HG02759 (cell line): ENCODE measurements at regions not wholly inside any gene's neighbourhood (a gene's known extent, or its start where the extent isn't known, plus 50 kb on each side); places are given as distances from the start of the nearest gene placed in this dataset.
A peak's percentile ranks its signal among the peaks of the same experiment; 100 is the strongest.
"Not testable (repeated sequence)": the region's sequence is repeated elsewhere in the genome, so short reads cannot be mapped to it uniquely, and the experiment has no call there.

ENCODE experiments used
- ATAC-seq: cut with Tn5 transposase; IDR thresholded peaks from one replicate; pipeline ENCODE4 v1.9.1; 2021; ENCODE audit warnings: mild to moderate bottlenecking, moderate library complexity; ENCODE audit not compliant: unreplicated experiment

DNA sequence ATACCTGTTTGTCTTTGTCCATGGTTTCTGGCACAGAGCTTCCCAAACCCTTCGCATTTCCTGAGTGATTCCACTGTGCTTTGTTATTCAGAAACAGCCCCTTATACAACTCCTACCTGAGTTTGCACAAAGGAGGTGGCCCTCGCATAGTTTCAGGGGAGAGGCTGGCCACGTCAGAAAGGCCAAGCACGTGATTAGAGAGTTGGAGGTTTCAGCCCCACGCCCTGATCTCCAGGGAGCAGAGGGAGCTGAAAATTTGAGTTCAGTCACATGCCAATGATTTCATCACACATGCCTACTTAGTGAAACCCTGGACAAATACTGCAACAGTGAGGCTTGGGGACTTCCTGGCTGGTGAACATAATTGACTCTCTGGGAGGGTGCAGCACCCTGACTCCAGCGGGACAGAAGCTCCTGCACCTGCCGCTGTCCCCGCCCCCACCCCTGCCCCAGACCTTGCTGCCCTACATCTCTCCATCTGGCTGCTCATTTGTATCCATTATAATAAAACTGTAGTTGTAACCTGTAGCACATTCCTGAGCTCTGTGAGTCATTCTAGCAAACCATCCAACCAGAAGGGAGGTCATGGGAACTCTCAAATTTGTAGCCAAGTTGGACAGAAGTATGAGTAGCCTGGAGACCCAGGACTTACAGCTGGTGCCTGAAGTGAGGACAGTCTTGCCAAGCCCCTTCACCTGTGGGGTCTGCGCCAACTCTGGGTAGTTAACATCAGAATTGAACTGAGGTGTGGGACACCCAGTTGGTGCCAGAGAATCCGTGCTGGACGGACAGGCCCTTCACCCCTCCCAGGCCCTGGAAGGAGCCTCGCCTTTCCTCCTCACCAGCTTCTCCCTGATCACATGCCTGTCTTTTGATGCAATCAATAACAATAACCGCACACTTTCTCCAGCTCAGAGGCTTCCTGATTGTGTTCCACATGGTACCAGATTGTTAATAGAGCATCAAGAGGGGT, 224.3 kb downstream of the ANAPC1 start:
- no peak for ATAC-seq

DNA sequence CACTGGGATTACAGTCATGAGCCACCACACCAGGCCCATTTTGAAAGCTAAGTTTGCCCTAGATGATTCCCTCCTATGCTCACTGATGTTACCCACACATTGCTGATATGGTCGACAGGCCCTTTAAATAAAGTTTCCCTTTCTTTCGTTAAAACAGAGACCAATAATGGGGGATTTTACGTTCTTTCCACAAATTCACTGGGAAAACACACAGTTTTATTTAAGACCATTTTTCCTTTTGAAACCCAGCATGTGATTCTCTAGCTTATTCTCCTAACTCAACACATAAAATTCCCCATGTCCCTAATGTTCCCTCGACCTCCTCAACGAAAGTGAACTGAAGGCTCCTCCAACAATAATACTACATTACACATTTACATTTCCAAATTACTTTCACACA, 223.2 kb downstream of the ANAPC1 start:
- no peak for ATAC-seq

DNA sequence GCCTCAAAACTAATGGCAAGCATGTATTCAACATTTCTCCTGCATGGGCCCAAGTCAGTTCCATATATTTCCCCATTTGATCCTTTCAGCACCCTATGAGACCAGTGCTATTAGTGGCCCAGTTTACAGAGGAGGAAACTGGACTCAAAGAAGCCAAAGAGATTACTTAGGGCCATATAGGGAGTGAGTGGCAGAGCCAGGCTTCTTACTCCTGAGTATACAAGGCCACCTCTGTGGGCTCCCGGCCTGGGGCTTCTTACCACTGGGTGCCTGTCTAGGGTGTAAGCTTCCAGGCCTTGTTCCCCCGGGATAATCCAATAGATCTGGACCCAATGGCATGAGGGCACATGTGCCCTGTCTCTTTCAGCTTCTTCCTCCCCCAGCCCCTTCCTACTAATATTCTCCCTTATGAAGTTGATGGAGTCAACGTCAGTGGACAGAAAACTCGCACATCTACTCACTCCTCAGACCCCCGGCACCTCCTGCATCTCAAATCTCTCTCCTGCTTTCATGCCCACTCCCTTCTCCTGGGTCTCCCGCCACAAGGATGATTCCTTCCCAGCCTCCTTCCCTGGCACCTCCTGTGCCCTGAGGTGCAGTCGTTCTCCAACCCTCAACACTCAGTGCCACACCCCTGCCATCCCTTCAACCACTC, 222.6 kb downstream of the ANAPC1 start:
- ATAC-seq = no peak

DNA sequence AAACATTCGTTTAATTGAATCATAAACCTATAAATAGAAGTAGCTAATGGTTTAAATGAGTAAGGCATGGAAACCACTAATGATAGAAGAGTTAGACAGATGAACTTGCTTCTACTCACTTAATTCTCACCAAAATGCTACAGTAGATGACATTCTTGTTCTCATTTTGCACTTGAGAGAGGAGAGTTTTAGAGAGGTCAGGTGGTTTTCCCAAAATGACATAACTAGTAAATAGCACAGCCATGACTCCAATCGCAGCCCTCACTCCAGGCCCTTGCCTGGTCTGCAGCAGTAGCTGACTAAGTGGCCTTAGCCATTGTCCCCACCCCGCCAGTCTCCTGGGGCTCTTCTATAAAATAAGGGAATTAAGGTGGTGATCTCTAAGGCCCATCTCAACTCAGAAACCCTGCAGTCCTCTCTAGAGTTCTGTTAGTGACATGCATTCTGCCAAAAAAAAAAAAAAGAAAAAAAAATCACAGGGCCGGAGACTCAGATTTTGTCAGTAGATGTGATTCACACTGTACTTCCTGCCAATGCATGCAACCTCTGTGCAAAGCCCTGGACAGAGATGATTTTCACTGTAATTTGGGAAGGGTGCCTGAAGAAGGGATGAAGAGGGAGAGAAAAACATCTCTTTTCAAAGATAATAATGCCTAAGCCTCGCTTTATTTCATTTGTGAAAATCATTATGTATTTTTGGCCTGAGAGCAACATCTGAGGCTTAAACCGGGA, 221.8 kb downstream of the ANAPC1 start:
- ATAC-seq = no peak

DNA sequence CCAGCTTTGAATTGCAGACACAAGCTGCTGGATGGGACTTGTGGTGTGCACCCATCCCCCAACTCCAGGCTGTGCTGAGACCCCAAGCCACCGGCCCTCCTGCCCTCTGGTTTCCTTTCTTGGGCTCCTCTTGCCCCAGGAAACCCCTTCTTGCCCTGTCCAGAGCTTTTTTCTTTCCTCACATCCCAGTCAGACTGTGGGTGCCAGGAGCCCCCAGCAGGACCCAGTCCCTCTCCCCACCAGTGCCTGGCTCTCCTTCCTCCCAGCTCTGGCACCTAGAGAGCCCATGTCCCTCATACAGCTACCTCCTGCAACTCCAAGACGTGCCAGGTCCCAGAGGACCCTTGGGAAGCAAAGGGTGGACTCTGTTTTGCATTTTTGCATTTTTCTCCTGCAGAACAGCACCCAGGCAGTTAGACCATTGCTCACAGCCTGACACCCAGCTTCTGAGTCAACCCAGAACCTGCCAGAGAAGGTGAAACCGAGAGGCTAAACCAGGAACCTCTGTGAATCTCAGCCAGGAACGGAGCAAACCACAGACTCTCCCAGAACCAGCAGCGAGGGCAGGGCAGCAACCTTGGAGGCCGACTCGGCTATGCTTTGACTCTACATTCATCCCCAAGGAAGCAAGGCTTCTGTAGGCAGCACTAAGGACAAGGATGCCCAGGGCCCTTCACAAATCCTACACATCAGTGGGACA, 221.1 kb downstream of the ANAPC1 start:
- ATAC-seq = peak; percentile 79

DNA sequence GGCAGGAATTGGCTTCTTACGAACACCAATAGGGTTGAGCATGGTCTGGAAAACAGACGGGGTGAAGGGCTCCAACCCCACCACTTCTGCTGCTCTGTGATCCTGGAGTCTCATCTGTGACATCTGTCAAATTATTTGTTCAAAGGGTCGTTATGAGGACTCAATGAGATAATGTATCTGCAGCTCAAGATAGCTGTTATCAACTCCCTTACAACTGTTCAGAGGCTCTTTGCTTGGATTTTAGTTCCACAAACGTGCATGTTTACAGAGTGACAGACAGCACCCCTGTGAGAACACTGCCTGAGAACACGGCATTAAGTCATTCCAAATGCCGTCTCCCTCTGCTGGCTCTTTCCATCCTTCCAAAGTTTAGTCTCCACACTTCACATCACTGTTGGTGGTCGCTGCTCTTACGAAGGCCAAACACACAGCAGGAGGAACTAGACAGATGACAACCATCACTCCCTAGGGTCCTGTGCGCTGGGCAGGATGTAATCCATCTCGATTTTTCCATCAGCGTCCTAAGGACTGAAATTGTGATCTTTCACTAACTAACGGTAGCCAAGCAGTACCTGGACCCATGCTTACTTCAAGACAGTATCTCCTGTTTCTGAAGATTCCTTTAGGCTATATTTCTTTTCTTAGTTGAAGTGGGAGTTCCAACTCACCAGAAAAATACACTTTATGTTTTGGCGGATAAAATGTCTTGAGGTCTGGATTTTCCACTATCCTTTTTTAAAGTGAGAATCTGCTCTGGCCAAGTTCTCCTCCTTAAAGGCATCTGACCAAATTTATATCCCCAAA, 220.3 kb downstream of the ANAPC1 start:
- ATAC-seq = no peak

DNA sequence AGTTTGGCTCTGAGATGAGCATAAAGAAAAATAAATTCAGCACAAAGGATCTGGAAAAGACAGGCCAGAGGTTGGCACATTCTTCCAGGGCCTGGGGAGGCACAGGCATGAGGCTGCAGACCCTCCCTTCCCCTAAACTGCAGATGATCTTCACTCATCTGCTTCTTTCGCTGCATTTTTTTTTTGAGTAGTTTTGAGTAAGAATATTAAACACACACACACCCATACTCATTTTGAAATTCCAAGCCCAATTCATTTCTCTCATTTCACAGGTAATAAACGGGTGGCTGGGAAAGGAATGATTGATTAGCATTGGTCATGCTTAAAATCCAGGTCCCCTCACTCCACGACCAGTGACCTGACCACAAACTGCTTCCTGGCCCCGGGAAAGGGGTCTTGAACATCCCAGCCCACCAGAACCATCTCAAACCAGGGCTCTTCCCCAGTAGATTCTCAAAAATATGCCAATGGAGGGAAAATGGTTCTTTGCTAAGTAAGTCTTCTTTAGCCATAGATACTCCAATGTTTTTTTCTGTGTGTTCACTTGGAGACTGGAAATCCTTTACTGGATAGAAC, 219.6 kb downstream of the ANAPC1 start:
- no peak for ATAC-seq

DNA sequence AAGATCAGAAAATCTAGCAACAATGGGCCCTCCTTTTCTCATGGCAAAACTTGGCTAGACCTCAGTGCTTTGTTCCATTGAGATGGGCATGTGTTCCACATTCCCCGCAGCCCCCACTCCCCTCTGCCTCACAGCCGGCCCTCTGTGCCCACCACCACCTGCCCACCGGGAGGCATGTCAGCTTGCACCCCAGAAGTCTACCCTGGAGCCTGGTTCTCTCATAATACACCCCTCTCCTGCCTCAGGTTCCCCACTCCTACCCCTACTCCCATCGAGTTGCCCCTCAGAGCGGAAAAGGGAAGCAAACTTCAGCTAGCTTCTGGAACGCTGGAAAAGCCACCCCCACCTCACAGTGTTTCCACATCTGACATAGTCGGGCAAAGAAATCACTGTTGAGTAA, 219.0 kb downstream of the ANAPC1 start:
- no peak for ATAC-seq

DNA sequence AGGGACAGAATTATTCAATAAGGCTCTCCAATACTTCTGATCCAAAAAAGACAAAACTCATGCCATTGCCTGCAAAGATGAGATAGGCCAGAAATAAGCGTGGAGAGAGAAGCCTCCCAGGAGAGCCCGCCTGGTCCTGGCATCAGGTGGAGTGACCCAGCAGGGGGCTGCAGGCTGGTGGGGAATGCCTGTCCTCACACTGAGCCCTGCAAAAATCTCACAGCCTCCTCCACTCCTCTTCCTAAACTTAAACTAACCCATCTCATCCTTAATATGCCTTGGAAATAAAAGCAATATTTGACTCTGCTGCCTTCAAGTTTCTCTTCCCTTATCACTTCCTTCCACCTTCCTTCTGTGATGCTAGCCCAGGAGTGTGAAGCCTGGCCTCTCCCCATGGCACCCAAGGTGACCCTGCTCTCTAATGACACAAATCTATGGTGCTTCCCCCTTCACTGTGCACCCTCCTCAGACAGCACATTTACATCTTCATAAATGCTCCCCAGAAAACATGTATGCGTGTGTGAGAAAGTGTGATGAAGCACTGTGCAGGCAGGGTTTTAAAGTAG, 218.4 kb downstream of the ANAPC1 start:
- no peak for ATAC-seq

DNA sequence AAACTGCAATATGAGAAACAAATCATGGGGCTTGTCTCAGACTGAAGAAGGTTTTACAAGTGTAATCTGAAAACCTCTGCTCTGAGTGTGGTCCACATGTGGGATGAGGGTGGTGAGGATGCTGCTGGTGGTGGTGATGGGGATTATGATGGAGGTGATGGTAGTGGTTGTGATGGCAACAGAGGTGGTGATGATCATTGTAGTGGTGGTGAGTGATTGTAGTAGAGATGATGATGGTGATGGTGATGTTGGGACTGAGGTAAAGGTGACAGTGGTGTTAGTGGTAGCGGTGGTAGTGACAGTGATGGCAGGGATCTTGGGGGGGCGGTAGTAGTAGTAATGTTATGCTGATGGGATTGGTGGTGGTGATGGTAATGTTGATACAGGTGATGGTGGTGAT, 217.8 kb downstream of the ANAPC1 start:
- ATAC-seq = no peak

DNA sequence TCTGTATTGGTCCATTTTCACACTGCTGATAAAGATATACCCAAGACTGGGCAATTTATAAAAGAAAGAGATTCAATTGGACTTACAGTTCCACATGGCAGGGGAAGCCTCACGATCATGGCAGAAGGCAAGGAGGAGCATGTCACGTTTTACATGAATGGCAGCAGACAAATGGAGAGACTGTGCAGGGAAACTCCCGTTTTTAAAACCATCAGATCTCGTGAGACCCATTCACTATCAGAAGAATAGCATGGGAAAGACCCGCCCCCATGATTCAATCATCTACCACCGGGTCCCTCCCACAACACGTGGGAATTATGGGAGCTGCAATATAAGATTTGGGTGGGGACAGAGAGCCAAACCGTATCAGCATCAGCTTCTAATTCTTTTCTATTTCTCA, 217.0 kb downstream of the ANAPC1 start:
- ATAC-seq = no peak

DNA sequence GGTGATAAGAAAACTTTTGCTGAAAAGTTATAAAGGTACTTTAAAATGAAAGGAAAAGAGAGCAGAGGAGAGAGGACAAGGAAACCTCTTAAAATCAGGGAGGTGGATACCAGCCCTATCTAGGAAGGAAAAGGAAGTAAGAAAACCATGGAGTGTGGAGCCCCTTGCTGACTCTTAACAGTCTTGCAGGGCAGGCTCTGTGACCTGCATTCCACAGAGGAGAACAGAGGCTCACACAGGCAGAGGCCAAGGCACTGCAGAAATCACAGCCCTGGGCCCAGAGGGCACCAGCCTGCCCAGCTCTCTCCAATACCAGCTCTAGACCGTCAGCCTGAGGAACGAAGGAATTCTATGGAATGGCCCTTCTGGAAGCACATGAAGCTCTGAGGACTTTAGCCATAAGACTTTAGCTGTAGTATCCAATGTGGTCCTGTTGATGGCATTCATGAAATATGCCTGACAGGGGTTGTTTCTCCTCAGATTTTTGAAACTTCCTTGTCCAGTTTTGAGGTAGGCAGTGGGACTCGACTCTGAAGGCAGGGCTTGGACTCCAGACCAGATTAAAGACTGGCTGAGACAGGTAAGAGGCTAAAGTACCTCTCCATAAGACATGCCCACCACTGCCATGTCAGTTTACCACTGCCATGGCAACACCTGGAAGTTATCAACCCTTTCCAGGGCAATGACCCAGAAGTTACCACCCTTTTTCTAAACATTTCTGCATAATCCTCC, 216.3 kb downstream of the ANAPC1 start:
- no peak for ATAC-seq

DNA sequence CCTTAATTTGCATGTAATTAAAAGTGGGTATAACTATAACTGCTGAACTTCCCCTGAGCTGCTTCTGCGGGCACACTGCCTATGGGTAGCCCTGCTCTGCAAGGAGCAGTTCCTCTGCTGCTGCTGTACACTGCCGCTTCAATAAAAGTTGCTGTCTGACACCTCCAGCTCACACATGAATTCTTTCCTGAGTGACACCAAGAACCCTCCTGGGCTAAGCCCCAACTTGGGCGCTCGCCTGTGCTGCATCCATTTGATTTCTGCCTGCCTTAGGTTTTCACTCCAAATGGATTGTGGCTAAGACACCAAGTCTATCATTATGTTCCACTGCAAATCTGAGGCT, 215.7 kb downstream of the ANAPC1 start:
- ATAC-seq = no peak

DNA sequence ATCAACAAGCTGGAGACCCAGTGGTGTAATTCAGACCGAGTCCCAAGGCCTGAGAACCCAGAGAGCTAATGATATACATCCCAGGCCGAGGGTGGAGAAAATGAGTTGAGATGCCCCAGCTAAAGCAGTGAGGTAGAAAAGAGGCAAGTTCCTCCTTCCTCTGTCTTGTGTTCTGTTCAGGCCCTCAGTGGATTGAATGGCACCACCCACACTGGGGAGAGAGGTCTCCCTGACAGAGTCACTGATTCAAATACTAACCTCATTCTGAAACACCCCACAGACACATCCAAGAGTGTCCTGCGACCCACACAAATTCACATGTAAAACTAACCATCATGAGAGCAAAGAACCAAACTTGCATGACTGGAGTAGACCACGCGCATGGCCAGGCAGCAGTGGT, 215.3 kb downstream of the ANAPC1 start:
- ATAC-seq = no peak

DNA sequence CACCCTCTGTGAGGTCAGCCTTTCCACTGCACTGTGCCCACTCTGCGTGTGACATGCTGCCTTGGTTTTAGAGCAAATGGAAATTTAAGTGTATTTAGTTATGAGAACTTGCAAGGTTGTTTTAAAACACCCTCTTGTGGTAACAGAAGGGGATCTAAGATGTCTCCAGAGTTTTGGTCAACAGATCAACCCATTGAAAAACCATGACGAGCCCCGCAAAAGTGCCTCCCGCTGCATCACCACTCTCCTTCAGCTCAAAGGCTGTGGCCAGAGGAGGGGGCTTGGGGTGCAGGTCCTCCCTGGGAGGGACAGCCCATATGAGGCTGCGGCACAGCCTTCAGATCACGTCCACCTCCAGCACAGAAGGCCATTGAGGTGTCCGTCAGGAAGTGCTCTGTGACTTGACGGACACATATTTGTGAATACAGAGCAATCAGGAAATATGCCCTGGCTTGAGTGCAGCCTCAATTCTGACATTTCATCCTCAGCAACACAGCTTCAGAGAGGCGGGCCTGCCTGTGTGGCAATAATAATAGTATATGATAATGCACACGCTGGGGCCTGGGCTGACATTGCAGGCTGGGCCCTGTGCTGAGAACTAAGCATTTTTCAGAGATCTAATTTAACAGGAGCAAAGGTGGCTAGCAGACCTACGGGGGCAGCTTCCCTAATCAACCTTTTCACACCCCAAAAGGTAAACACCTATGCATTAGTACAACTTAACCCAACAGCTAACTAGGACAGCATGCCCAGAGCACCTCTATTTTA, 213.9 kb downstream of the ANAPC1 start:
- ATAC-seq = no peak

DNA sequence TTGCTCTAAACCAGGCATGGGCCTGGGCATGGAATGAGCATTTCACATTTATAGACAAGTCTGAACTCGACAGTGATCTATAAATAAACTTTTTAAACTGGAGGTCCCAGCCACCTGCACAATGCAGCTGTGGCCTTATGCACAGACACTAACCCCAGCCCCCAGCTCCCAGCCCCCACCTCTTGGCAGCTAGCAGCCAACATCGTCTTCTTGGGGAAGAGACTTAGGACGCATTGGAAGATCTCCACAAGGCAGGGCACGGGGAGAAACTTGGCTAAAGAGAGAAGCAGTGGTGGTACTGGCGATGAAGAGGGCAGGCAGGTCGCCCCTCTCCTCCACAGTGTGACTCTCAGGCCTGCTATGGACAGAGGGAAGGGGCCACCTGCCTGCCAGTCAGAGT, 213.2 kb downstream of the ANAPC1 start:
- no peak for ATAC-seq

DNA sequence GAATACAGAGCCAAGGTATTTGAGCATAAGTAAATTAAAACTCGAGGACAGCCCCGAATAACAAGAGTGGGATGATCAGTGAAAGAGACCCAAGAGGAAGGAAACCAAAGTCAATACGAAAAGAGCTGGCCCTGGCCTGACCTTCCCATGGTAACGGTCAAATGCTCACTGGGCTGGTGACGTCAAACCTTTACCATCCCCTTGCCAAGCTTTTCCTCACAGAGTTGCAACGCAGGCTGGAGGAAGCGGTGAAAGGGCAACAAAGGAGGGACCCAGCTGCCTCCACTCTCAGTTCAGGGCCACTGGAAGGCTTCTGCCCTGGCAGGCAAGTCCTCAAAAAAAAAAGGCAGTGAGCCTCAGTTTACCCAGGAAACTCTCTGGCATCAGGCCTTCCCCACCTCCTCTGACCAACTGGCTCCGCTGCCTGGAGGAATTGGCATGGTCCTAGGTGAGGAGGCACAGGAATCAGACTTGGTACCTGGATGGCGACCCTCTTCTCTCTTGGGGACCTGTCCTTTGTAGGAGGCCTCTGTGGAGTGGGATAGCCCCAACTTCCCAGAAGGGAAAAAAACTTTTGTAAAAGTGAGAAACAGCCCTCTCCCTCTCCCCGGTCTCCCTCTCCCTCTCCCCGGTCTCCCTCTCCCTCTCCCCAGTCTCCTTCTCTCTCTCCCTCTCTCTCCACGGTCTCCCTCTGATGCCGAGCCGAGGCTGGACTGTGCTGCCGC, 212.4 kb downstream of the ANAPC1 start:
- no peak for ATAC-seq

DNA sequence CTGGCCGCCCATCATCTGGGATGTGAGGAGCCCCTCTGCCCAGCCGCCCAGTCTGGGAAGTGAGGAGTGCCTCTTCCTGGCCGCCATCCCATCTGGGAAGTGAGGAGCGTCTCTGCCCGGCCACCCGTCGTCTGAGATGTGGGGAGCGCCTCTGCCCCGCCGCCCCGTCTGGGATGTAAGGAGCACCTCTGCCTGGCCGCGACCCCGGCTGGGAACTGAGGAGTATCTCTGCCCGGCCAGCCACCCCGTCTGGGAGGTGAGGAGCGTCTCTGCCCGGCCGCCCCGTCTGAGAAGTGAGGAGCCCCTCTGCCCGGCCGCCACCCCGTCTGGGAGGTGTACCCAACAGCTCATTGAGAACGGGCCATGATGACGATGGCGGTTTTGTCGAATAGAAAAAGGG, 211.4 kb downstream of the ANAPC1 start:
- ATAC-seq = not testable (repeated sequence)
